Vagina (tissue), 2 donors: ENCODE measurements at regions not wholly inside any gene's neighbourhood (a gene's known extent, or its start where the extent isn't known, plus 50 kb on each side); places are given as distances from the start of the nearest gene placed in this dataset.

Experiments
- DNase-seq, 2 donors: peaks; one replicate each; pipeline ENCODE4 v3.0.0-alpha.2; 2017; ENCODE audit errors: extremely low spot score in 2 of 2
- H3K27ac ChIP-seq: fragments of 200-600 bp; sonication (generic); one replicate; pipeline ENCODE4 v1.5.1; 2019
- H3K27me3 ChIP-seq: fragments of 200-600 bp; sonication (generic); one replicate; pipeline ENCODE4 v1.5.1; 2019
- H3K36me3 ChIP-seq, 2 donors: fragments of 200-600 bp; sonication (generic); one replicate each; pipeline ENCODE4 v1.5.1; 2017 to 2019
- H3K4me1 ChIP-seq: fragments of 200-600 bp; sonication (generic); one replicate; pipeline ENCODE4 v1.5.1; 2019
- H3K4me3 ChIP-seq, 2 donors: fragments of 200-600 bp; sonication (generic); 1 replicate in 1 of 2; 2 replicates in 1 of 2; pipeline ENCODE4 v1.5.1; 2016 to 2019
- H3K9me3 ChIP-seq: fragments of 200-600 bp; sonication (generic); one replicate; pipeline ENCODE4 v1.5.1; 2019
- POLR2A ChIP-seq, 2 donors: fragments of 450-650 bp; IDR thresholded peaks; one replicate each; pipeline ENCODE4 v1.6.1; 2017; ENCODE audit warnings: antibody characterized with exemption in 2 of 2, mild to moderate bottlenecking in 2 of 2, moderate library complexity in 2 of 2
- POLR2AphosphoS5 ChIP-seq, 2 donors: sonication (generic); formaldehyde crosslinking; IDR thresholded peaks; one replicate each; pipeline ENCODE4 v1.9.0; 2017; ENCODE audit warnings: antibody characterized with exemption in 2 of 2, mild to moderate bottlenecking in 2 of 2, low read depth in 1 of 2; ENCODE audit not compliant: insufficient read depth in 1 of 2
- intact Hi-C: fragments of 100-400 bp; cut with DNase I; formaldehyde crosslinking; loops from one replicate; pipeline ENCODE4 v1.15.1; 2023
- TF ChIP-seq, protein P1 (sequence below), 3 experiments: fragments of 450-650 bp in 2 of 3; fragments of 200-600 bp in 1 of 3; sonication (generic) in 1 of 3; IDR thresholded peaks; one replicate each; pipeline ENCODE4 v1.5.1; 2017 to 2019; ENCODE audit warnings: antibody characterized with exemption in 3 of 3, mild to moderate bottlenecking in 2 of 3, moderate library complexity in 2 of 3

DNA sequence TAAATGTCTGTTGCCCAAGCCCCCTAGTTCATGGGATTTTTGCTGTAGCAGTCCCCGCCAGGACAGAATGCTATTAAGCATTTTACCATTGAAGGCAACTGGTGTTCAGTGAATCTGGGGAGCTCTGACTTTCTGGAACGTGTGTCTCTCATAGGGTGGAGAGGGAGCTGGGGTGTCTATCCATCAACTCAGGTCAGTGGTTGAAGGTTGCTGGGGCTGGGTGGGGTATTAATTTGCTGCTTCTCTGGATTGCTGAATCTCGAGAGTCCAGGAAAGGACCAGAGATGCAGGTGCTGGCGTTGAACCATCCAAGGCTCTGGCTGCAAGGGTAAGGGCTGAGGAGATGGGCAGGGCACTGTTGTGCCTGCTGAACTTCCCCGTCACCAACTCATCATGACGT, 66.8 kb upstream of the NCK2 start:
- Histone ChIP-seq H3K36me3 (no peaks in the 10 kb centered on the region), H3K4me3 (no peak overlapping the region), H3K27ac (no peak overlapping the region), H3K27me3 (no peaks in the 10 kb centered on the region), H3K4me1 (no peaks in the 10 kb centered on the region), H3K9me3 (no peaks in the 10 kb centered on the region)
- DNase-seq = peak in 1 of 2 donors; percentile 65
- TF ChIP-seq, protein P1, sequence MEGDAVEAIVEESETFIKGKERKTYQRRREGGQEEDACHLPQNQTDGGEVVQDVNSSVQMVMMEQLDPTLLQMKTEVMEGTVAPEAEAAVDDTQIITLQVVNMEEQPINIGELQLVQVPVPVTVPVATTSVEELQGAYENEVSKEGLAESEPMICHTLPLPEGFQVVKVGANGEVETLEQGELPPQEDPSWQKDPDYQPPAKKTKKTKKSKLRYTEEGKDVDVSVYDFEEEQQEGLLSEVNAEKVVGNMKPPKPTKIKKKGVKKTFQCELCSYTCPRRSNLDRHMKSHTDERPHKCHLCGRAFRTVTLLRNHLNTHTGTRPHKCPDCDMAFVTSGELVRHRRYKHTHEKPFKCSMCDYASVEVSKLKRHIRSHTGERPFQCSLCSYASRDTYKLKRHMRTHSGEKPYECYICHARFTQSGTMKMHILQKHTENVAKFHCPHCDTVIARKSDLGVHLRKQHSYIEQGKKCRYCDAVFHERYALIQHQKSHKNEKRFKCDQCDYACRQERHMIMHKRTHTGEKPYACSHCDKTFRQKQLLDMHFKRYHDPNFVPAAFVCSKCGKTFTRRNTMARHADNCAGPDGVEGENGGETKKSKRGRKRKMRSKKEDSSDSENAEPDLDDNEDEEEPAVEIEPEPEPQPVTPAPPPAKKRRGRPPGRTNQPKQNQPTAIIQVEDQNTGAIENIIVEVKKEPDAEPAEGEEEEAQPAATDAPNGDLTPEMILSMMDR (IDR thresholded peaks at IDR 0.05) = no peak
- no peak for TF ChIP-seq POLR2A (IDR thresholded peaks at IDR 0.05)
- TF ChIP-seq POLR2AphosphoS5 (IDR thresholded peaks at IDR 0.05; ENCODE audit: insufficient read depth in 1 of 2, low read depth in 1 of 2) = no peak
- intact Hi-C loops = no loop called here

DNA sequence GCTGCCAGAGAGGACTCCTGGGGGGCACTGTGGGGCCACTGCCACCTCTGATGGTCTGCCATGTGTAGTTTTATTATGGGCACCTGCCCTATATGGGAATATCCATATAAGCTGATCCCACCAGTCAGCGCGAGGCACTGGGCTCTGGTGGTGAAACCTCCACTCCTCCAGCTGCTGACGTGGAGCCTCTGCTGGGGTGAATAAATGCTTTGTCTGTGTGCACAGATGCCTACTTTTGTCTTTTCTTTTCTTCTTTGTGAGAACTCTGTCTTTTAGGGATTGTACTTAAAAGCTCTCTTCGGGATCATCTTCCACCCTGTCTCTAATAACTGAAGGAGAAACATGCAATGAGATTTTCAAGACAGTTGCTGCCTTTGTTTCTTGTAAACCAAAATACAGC, 68.9 kb upstream of the NCK2 start:
- H3K36me3 ChIP-seq = no peaks in the 10 kb centered on the region
- peak in 1 of 2 donors; percentile 49 for DNase-seq
- no peaks in the 10 kb centered on the region for H3K4me1 ChIP-seq
- no peak overlapping the region for H3K27ac ChIP-seq
- no peaks in the 10 kb centered on the region for H3K27me3 ChIP-seq
- H3K9me3 ChIP-seq = no peaks in the 10 kb centered on the region
- intact Hi-C loops = no loop called here
- H3K4me3 ChIP-seq = no peak overlapping the region
- TF ChIP-seq POLR2AphosphoS5 (IDR thresholded peaks at IDR 0.05; ENCODE audit: insufficient read depth in 1 of 2, low read depth in 1 of 2) (no peak), POLR2A (IDR thresholded peaks at IDR 0.05) (no peak)
- TF ChIP-seq, protein P1 (IDR thresholded peaks at IDR 0.05) = no peak

DNA sequence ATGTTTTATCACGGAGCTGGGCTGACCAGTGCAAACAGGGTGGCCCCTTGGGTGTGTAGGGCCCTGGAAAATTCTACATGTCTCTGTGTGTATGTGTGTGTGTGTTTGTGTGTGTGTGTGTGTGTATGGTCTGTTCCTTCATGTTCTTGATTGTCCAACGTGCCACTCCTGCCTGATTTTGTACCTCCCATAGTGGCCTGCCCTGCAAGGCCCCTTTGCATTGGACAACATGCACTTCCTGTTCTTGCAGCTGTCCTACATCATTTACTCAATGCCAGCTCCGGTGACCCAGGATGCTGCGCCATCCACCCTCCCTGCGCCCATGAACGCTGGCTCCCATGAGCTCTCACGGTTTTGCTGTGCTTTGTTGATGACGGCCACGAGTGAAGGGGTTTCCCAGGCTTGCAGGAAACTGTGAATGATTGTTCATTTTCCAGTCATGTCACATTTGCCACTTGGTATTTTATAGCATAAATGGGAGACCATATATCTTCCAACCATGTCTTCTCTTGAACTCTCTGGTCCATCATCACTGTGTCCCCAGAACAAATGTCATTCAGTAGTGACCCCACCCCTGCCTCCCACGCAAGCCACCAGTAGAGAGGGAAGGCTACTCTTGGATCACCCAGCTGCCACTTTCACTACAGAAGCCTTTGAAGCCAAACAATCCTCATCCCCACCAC, 69.7 kb upstream of the NCK2 start:
- Histone ChIP-seq H3K36me3 (no peaks in the 10 kb centered on the region), H3K4me3 (no peak overlapping the region), H3K27me3 (no peaks in the 10 kb centered on the region), H3K27ac (no peak overlapping the region), H3K9me3 (no peaks in the 10 kb centered on the region), H3K4me1 (no peaks in the 10 kb centered on the region)
- peak in 1 of 2 donors; percentile 62 for DNase-seq
- no peak for TF ChIP-seq POLR2AphosphoS5 (IDR thresholded peaks at IDR 0.05; ENCODE audit: insufficient read depth in 1 of 2, low read depth in 1 of 2)
- TF ChIP-seq, protein P1 (IDR thresholded peaks at IDR 0.05) = no peak
- no peak for TF ChIP-seq POLR2A (IDR thresholded peaks at IDR 0.05)
- intact Hi-C loops = no loop called here

DNA sequence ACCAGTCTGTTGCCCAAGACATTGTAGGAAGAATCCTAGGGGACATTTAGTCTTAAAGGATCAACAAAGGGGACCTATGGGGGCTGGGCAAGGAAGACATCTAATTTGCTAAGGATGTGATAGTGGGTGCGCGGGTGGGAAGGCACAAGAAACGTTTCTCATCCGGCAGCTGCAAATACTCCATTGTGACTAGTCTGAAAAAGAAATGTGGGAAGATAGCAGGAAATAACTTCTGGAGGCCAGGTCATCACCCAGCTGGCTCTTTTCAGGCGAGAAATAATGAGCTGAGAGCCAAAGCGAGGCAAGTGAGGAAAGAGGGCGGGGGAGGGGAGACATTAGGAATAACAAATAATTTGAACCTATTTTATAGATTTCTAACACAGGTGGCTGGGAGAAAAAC, 70.3 kb upstream of the NCK2 start:
- no peaks in the 10 kb centered on the region for H3K27me3 ChIP-seq
- H3K36me3 ChIP-seq = no peaks in the 10 kb centered on the region
- H3K27ac ChIP-seq = no peak overlapping the region
- H3K4me3 ChIP-seq = no peak overlapping the region
- intact Hi-C loops = no loop called here
- DNase-seq = peak in 1 of 2 donors; percentile 60
- H3K4me1 ChIP-seq = no peaks in the 10 kb centered on the region
- TF ChIP-seq POLR2A (IDR thresholded peaks at IDR 0.05) = no peak
- no peak for TF ChIP-seq POLR2AphosphoS5 (IDR thresholded peaks at IDR 0.05; ENCODE audit: insufficient read depth in 1 of 2, low read depth in 1 of 2)
- TF ChIP-seq, protein P1 (IDR thresholded peaks at IDR 0.05) = no peak
- H3K9me3 ChIP-seq = no peaks in the 10 kb centered on the region

DNA sequence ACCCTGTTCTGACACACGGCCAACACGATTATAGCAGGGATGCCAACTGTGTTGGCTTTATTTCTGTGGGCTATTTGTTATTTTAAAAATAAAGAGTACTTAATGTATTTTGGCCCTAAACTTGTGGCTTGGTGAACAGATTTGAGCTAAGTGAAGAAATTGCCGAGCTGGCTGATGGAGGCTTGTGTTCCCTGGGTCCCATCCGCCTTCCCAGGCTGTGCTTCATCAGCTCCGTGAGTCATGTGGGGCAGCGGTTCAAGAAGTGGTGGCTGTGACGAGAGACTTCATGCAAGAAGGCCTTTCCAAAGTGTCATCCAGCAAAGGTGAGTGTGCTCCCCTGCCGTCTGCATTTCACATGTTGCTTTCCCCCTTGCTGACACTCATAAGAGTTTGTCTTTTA, 73.6 kb upstream of the NCK2 start:
- intact Hi-C loops = no loop called here
- Histone ChIP-seq H3K4me3 (no peak overlapping the region), H3K36me3 (no peaks in the 10 kb centered on the region), H3K4me1 (no peaks in the 10 kb centered on the region), H3K27me3 (no peaks in the 10 kb centered on the region), H3K9me3 (peaks cover under 1% of the 10 kb centered on the region), H3K27ac (no peak overlapping the region)
- TF ChIP-seq, protein P1 (IDR thresholded peaks at IDR 0.05) = no peak
- TF ChIP-seq POLR2AphosphoS5 (IDR thresholded peaks at IDR 0.05; ENCODE audit: insufficient read depth in 1 of 2, low read depth in 1 of 2) (no peak), POLR2A (IDR thresholded peaks at IDR 0.05) (no peak)
- peak in 1 of 2 donors; percentile 83 for DNase-seq
